NCI-H2227 (cell line): ENCODE measurements at regions not wholly inside any gene's neighbourhood (a gene's known extent, or its start where the extent isn't known, plus 50 kb on each side); places are given as distances from the start of the nearest gene placed in this dataset.
"Not testable (repeated sequence)": the region's sequence is repeated elsewhere in the genome, so short reads cannot be mapped to it uniquely, and the experiment has no call there.

Experiments used
- DNase-seq: peaks from one replicate; lab custom pipeline; 2025; ENCODE audit not compliant: unreplicated experiment; lab: John Stamatoyannopoulos, UW

DNA sequence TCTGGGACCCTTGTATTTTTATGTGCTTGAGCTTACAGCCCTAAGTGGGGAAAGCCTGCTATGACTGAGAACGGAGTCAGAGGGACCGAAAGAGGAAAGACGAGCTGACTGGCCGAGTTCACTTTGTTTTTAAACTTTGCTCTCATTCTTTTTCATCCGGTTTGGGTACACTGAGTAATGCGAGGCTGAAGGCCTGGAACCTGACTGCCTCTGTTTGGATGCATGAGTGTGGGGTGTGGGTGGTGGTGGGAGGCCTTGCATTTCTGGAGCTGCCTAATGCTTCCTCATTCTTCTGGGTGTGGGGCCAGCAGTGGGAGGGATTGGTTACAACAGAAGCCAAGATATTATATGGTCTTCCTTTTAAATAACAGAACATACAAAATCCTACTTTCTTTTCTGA, 155.5 kb downstream of the BUB3 start:
- no peak for DNase-seq

DNA sequence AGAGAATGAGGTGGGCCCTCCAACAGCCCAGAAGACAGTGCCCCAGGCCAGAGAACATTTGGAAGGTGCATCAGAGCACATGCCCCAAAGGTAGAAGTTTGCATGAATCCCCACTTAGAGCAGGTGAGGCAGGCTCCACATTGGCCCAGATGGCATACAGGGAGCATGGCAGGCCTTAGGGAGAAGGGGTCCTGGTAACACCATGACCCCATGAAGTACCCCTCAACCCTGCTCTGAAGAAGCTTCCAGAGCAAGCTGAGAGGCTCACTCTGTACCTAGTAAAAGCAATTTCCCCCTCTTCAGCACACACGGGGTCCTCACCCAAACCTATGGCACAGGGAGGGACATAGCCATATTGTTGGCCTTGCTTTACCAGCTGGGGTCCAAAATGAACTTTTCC, 162.6 kb downstream of the BUB3 start:
- DNase-seq: no peak

DNA sequence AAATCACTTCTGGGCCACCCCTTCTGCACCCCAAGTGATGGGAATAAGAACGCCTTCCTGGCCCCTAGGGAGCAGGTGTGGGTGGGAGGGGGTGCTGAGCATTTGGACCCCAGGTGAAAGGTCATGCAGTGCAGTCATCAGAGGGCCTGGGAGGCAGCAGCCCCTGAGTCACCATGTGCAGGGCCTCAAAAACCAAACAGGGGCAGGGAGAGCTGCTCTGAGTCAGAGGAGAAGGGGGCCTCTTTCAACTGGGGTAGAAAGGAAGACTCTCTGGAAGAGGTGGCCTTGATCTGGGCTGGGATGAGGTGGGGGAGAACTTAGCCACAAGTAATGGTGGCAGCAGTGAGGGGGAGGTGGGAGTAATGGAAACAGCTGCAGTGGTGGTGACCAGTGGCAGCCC, 164.3 kb downstream of the BUB3 start:
- no peak for DNase-seq

DNA sequence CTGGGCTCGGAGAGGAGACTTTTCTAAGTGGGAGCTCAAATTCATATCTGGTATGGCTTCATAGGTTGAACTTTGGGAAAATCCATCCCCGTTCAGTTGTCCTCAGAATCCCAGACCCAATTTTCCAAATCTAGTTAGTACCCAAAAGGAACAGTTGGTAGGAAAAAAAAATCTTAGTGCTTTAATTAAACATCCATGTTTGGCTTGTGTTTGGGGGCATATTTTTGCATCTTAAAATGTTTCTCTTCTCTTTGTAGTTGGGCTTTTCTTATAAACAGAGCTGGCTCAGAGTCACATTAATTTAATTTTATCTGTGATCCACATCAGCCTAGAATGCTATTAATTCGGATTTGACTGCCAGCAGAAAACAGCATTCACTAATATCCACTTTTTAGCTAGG, 165.9 kb downstream of the BUB3 start:
- no peak for DNase-seq

DNA sequence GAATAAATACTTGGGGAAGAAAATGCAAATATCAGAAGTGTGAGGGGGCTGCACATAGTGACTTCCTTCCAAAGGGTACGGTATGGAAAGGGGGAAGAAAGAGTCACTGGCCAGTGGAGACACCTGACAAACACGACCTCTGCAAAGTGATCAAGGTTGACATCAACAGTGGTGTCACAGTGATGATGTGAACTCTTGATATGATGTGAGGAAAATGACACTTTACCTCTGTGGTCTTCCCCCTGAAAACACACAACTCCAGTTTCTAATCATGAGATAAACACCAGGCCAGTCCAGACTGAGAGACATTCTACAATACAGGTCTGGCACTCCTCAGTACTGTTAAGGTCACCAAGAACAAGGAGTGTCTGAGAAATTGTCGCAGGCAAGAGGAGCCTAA, 169.7 kb downstream of the BUB3 start:
- DNase-seq: no peak

DNA sequence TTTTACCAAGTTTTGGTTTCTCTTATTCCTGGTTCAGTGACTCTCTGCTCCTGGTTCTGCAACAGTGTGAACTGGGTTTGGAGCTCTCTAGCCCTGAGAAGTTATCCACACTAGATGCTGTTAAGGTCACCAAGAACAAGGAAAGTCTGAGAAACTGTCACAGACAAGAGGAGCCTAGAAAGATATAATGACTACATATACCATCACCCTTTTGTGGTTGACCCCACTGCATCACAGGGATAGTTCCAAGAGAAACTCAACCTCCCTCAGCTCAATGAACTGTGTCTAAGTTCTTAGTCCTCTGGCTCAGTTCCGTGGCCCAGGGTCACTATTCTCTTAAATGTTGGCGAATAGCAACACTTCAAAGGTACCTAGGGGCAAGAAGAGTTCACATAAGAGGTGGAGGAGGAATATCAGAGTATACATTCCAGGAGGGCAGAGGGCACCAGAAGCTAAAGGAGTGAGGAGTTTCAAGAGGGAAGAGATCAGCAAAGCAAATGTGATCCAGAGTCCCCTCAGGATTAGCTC, 171.5 kb downstream of the BUB3 start:
- no peak for DNase-seq

DNA sequence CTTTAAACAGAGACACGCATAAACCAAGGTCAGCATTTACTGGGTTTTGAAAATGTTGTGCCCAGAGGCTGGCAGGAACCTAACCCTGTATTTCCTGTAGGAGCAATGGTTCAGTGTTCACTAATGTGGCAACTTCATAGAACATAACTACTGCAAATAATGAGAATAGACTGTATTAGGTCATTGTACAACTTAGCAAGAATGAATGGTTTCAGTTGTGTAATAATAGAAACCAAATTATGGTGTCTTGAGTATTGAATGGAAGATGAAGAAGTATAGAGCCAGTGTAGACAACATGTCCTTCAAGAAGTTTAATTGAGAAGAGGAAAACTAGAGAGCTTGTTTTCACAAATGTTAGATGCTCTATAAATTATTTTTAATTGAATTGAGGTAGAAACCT, 172.5 kb downstream of the BUB3 start:
- no peak for DNase-seq

DNA sequence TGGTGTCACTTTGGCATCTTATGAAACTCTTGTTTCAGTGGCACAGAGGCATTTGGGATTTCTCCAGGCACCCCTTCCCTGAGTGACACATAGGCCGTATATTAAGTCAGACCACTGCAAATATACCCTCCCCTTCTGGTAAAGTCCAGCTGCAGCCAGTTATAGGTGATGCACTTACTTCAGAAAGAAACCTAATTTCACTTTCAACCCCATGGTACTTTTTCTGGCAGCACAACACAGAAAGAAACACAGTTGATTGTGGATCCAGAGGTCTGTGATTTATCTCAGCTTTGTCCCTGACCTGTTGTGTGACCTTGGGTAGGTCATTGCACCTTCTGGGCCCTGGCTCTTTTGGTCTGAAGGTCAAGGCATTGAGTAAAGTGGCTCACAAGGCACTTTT, 173.2 kb downstream of the BUB3 start:
- DNase-seq: no peak

DNA sequence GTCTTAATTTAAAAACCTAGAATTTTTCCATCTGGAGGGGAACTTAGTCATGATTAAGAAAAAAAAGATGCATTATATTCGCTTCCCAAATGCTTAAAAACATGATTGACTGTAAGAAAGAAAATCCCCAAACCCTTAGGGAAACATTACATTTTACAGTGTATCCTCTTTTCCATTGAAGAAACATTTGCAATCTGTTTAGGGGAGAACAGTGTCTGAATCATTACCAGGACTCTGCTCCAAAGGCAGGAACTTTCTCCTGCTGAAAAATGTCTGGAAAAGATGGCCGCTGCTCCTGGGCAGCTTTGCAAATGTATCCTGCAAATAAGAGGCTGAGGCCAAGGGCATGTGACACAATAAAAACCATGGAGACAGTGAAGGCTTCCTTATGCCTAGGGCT, 173.7 kb downstream of the BUB3 start:
- DNase-seq: no peak

DNA sequence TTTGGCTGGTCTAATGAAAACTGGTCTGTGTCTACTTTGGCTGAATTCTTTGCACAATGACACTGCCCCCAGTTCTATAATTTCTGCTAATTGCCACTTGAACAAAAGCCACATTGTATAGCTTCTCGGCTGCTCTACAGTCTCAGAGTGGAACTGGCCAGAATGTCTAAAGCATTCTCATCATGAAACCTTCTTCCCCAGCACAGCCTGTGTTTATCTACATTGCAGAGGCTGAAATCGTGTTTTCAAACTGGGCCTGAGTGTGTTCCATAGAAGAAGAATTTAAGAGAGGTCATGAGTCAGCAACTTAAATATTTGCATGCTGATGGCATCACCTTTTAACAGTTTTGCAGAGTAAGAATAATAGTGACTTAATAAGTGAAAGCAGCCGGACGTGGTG, 177.2 kb downstream of the BUB3 start:
- DNase-seq: no peak

DNA sequence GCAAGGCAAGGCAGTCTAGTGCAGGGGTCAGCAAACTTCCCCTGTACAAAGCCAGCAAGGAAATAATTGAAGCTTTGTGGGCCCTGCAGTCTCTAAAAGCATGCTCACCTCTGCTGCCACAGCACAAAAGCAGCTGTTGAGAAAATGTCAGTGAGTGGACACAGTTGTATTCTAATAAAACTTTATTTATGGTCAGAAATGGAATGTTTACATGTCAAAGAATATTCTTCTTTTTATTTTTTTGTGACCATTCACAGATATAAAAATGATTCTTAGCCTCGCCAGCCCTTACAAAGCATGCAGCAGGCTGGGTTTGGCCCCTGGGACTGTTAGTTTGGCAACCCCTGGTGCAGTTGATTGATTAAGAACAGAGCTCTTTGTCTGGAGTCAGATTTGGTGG, 192.4 kb downstream of the BUB3 start:
- DNase-seq: no peak

DNA sequence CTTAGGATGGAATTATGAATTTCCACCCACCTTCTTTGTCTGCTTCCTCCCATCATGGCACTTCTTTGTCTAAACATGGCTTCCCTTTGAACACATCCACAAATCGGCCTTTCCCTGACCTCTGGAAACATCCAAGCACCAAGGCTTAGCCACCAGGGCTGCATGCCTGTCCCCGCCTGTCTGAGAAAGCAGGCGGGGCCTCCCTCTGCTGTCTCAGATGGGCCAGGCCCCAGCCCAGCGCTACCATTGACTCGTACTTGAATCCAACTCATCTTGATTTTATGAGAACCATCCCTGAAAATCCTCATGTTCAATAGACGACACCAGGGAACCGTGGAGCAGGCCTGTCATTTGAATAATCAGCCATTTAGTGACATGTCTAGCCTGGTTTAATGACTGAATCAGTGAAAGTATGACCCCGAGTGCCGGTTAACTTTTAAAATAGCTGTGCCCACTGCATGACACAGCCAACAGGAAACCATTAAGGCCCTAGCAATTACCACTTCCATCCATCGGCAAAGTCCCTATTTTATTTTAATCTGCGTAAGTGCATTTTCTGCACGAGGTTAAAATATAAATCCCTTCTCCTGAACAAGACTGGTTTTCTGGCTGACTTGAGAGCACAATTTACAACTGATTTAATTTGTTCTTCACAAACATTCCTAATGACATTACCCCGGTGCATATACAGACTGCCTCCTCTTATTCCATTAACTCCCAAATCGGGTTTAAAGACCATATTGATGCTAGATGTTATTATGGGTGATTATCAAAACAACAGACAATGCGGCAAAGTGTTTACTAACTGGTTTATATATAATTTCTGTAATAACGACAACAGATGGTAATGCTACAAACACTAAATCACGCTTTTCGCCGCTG, 194.7 kb downstream of the BUB3 start:
- peak; percentile 14 for DNase-seq

DNA sequence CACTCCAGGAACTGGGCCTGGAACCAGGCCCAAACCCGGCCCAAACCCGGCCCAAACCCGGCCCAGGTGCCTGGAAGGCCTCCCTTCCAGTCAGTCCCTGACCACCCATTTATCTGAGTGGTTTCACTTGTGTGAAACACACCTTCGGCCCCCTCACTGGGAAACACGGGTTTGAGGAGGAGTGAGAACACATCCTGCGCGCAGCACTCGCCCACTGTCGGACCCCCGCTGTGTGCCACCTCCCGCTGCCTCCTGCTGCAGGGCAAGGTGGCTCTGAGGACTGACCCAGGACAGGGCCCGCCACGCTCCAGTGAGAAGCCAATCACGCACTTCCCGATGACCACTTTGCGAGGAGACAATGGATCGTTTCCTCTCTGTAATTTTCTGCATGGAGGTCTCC, 197.5 kb downstream of the BUB3 start:
- DNase-seq: no peak

DNA sequence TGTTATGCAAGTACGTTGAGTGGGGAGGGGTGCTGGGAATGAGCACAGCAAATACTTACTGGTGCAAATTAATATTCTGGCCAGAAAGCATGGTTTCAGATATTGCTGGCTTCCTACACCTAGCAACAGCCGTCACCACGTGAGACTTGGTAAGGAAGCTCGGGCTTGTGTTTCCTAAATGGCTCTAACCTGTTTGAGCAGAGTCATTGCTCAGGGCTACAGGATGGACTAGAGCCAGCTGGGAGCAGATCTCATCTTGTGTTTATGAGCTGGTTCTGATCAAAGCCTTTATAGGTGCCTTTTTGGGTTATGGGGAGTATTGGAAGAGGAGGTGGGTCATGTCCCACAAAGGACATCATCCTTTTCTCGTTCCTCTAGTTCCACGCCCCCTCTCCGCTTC, 200.3 kb downstream of the BUB3 start:
- no peak for DNase-seq

DNA sequence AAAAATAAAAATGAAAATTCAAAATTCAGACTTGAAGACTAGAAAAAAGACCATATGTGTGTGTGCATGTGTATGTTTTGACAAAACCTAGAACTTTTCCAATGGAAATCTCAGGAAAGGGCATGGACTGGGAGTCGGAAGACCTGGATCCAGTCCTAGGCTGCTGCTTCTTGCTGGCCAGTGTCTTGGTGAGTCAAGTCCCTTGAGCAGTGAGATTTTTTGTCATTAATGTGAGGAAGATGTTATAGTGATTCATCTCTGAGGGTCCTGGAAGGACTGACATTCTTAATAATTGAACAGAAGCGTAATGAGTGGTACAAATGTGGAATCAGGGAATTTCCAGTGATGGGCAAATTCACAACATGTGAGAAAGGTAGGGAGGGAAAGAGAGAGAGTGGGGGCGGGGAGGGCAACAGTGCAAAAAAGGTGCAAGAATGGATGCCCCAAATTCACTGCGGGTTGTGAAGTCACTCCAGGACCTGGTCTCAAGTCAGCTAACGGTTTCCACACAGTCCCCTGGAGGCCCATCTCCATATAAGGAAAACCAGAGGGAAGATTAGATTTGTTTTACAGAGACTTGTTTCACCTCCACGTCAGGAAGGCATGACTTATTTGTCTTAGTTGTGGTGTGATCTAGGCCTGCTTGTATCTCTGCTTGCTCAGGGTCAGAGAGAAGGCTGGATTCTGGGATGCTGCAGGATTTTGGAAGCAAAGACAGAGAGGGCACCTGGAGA, 201.7 kb downstream of the BUB3 start:
- no peak for DNase-seq

DNA sequence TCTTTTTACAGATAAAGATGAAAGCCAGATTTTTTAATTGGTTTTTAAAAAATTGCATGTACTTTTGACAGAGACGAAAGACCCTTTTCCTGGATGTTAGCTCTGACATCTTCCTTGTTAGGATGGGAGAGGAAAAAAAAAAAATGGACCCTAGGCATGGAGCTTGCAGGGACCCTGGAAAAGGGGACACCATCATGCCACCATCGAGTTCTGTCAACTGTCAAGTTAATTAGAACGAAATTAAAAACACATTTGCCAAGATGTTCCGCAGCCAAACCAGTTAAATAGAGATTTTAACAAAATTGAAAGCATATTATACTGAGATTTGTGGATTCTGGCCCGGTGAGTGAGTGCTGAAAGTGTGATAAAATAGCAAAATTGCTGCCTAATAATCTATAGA, 202.6 kb downstream of the BUB3 start:
- no peak for DNase-seq

DNA sequence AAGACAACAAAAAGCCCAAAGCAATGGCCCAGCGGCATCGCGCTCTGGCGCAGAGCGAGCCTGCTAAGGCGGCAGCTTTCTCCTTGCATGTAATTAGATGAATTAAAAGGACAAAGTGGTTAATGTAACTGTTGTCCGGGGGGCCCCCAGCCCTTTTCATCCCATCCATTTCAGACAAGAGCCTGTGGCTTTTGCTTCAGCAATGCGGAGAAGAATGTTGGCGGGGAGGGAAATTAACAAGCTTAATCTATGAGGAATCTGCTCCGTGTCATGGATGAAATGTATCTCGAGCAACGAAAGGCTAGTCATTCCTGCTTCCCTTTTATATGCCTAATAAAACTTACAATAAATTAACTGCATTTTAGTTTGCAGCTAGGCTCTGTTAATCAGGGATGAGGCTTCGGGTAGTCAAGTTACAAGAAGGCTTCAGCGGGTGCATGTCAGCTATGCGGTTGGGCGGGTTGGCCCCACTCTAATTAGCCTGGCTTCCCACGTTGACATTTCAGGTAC, 203.3 kb downstream of the BUB3 start:
- peak; percentile 29 for DNase-seq

DNA sequence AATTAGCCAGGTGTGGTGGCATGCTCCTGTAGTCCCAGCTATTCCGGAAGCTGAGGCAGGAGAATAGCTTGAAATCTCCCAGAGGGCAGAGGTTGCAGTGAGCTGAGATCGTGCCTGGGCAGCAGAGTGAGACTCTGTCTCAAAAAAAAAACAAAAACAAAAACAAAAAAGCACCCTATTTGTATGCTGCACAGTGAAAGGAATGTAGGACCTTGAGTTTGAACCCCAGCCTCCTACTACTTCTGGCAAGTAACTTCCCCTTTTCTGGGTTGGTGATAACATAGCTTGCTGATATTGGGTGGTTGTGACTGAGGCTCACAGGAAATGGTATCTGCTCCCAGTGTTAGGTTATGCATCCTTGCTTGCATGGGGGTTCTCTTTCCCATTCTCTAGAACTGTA, 205.3 kb downstream of the BUB3 start:
- no peak for DNase-seq

DNA sequence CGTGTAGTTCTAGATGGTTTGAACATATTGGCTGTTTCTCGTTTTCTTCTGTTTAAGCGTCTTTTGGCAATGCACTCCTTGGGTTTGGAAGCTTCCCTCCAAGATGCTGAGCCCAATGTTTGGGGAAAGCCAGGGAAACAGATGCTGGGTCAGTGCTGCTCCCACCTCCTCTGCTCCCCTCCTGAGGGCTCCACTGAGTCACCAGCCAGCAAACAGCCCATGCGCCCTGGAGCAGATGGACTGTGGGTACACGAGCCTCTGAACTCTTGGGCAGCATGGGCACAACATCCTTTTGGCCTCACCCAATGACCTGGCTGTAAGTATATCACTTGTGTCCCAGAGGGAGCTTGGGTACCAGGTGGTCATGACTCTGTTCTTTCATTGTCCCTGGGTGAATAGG, 207.6 kb downstream of the BUB3 start:
- DNase-seq: no peak

DNA sequence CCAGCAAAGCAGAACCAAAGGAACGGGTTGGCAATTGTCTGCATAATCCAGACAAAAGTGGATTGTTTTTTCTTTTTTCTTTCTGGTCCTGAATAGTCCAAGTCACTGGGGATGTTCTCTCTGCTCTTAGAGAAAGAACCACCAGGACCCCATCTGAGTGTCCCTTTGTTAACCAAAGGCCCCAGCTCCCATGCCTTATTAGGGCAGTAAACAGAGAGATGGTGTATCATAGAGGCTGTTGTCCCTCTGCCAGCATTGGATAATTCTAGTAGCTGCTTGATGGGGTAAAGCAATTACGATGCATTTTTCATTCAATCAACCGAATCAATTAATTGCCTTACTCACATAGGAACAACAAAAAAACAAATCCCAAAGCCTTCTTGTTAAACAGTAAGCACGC, 213.0 kb downstream of the BUB3 start:
- no peak for DNase-seq

DNA sequence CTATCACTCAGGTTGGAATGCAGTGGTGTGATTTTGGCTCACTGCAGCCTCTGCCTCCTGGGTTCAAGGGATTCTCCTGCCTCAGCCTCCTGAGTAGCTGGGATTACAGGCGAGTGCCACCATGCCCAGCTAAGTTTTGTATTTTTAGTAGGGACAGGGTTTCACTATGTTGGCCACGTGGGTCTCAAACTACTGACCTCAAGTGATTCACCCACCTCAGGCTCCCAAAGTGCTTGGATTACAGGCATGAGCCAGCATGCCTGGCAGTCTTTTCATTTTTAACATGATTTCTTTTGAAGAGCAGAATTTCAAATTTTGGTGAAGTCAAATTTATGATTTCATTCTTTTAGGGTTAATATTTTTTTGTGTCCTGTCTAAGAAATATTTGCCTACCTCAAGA, 217.4 kb downstream of the BUB3 start:
- not testable (repeated sequence) for DNase-seq

DNA sequence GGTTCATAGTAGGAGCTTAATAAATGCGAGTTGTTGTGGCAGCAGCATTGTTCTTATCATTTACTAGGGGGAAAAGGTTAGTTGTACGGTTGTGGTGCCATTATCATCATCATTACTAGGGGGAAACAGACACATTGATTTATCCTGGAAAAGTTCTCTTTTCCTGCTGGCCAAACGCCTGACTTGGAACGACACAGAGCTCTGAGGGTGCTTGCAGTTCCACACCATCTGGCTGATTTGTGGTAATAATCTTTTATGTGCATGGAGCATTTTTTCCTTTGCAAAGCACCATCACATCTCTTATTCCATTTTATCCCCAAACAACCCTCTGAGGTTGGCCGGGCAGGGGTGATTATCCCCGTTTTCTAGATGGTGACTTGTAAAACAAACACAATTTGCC, 219.4 kb downstream of the BUB3 start:
- no peak for DNase-seq
